Peyer's patch (tissue), 4 donors: ENCODE measurements at regions not wholly inside any gene's neighbourhood (a gene's known extent, or its start where the extent isn't known, plus 50 kb on each side); places are given as distances from the start of the nearest gene placed in this dataset.

Experiments
- POLR2A ChIP-seq, 2 donors: fragments of 450-650 bp; IDR thresholded peaks; one replicate each; pipeline ENCODE4 v1.5.1; 2017; ENCODE audit warnings: antibody characterized with exemption in 2 of 2, mild to moderate bottlenecking in 2 of 2, moderate library complexity in 2 of 2
- TF ChIP-seq, protein P1 (sequence below), 6 experiments: fragments of 450-650 bp in 4 of 6; fragments of 200-600 bp in 2 of 6; sonication (generic) in 1 of 6; IDR thresholded peaks; one replicate each; pipeline ENCODE4 v1.5.1; 2017 to 2019; ENCODE audit warnings: antibody characterized with exemption in 6 of 6, mild to moderate bottlenecking in 3 of 6, moderate library complexity in 1 of 6

GRCh38 chr2:118635891-118636290 is 211.6 kb downstream of the EN1 start:
- TF ChIP-seq, protein P1, sequence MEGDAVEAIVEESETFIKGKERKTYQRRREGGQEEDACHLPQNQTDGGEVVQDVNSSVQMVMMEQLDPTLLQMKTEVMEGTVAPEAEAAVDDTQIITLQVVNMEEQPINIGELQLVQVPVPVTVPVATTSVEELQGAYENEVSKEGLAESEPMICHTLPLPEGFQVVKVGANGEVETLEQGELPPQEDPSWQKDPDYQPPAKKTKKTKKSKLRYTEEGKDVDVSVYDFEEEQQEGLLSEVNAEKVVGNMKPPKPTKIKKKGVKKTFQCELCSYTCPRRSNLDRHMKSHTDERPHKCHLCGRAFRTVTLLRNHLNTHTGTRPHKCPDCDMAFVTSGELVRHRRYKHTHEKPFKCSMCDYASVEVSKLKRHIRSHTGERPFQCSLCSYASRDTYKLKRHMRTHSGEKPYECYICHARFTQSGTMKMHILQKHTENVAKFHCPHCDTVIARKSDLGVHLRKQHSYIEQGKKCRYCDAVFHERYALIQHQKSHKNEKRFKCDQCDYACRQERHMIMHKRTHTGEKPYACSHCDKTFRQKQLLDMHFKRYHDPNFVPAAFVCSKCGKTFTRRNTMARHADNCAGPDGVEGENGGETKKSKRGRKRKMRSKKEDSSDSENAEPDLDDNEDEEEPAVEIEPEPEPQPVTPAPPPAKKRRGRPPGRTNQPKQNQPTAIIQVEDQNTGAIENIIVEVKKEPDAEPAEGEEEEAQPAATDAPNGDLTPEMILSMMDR (IDR thresholded peaks at IDR 0.05), result no peak
- TF ChIP-seq POLR2A (IDR thresholded peaks at IDR 0.05), result no peak
